MM.1S (cell line): ENCODE measurements at regions not wholly inside any gene's neighbourhood (a gene's known extent, or its start where the extent isn't known, plus 50 kb on each side); places are given as distances from the start of the nearest gene placed in this dataset.

ENCODE experiments used
- DNase-seq: peaks from one replicate; pipeline ENCODE4 v3.0.0-alpha.2; 2015
- H2AFZ ChIP-seq: fragments of 300-600 bp; sonication (generic); 2 replicates; pipeline ENCODE4 v1.6.0; 2016; ENCODE audit warnings: antibody characterized with exemption, low read length
- H3F3A ChIP-seq: fragments of 300-600 bp; sonication (generic); 2 replicates; pipeline ENCODE4 v1.6.1; 2016; ENCODE audit warnings: mild to moderate bottlenecking, antibody characterized with exemption, low read length, moderate library complexity, mixed read lengths; ENCODE audit not compliant: insufficient read depth
- H3K27ac ChIP-seq: fragments of 300-600 bp; sonication (generic); 2 replicates; pipeline ENCODE4 v1.5.1; 2016; ENCODE audit warnings: mild to moderate bottlenecking, low read length
- H3K27me3 ChIP-seq: fragments of 300-600 bp; sonication (generic); replicated peaks from 2 replicates; pipeline ENCODE4 v1.6.0; 2016; ENCODE audit warnings: low read length; ENCODE audit not compliant: insufficient read depth
- H3K36me3 ChIP-seq: fragments of 300-600 bp; sonication (generic); replicated peaks from 2 replicates; pipeline ENCODE4 v1.6.1; 2016; ENCODE audit warnings: mild to moderate bottlenecking, low read length, mixed read lengths; ENCODE audit not compliant: insufficient read depth
- H3K4me1 ChIP-seq: fragments of 300-600 bp; sonication (generic); 2 replicates; pipeline ENCODE4 v1.6.1; 2016; ENCODE audit warnings: low read length, mixed read lengths
- H3K4me2 ChIP-seq: fragments of 300-600 bp; sonication (generic); 2 replicates; pipeline ENCODE4 v1.6.0; 2016; ENCODE audit warnings: low read depth, low read length
- H3K4me3 ChIP-seq: fragments of 300-600 bp; sonication (generic); 2 replicates; pipeline ENCODE4 v1.5.1; 2016; ENCODE audit warnings: low read length, mixed read lengths
- H3K79me2 ChIP-seq: fragments of 300-600 bp; sonication (generic); 2 replicates; pipeline ENCODE4 v1.6.1; 2016; ENCODE audit warnings: mixed run types, low read length, mixed read lengths
- H3K9ac ChIP-seq: fragments of 300-600 bp; sonication (generic); 2 replicates; pipeline ENCODE4 v1.6.1; 2016; ENCODE audit warnings: low read length, mixed read lengths
- H3K9me2 ChIP-seq: fragments of 300-600 bp; sonication (generic); replicated peaks from 2 replicates; pipeline ENCODE4 v1.6.1; 2016; ENCODE audit warnings: mild to moderate bottlenecking, low read length, mixed read lengths; ENCODE audit not compliant: insufficient read depth
- H3K9me3 ChIP-seq: fragments of 300-600 bp; sonication (generic); replicated peaks from 2 replicates; pipeline ENCODE4 v1.6.1; 2016; ENCODE audit warnings: mild to moderate bottlenecking, low read length, mixed read lengths; ENCODE audit not compliant: insufficient read depth
- H4K20me1 ChIP-seq: fragments of 300-600 bp; sonication (generic); 2 replicates; pipeline ENCODE4 v1.6.1; 2016; ENCODE audit warnings: mild to moderate bottlenecking, low read length, moderate library complexity, mixed read lengths; ENCODE audit not compliant: insufficient read depth
- CTCF ChIP-seq: fragments of 300-600 bp; sonication (generic); IDR thresholded peaks from 2 replicates; pipeline ENCODE4 v1.5.1; 2016; ENCODE audit warnings: antibody characterized with exemption, low read length, mixed read lengths
- EZH2 ChIP-seq: fragments of 300-600 bp; sonication (generic); optimal IDR thresholded peaks from 2 replicates; pipeline ENCODE3; 2017; ENCODE audit warnings: low read depth, mild to moderate bottlenecking, antibody characterized with exemption, low read length, mixed read lengths
- EZH2phosphoT487 ChIP-seq: fragments of 300-600 bp; sonication (generic); IDR thresholded peaks from 2 replicates; pipeline ENCODE4 v1.6.1; 2018; ENCODE audit warnings: antibody characterized with exemption, low read length

DNA sequence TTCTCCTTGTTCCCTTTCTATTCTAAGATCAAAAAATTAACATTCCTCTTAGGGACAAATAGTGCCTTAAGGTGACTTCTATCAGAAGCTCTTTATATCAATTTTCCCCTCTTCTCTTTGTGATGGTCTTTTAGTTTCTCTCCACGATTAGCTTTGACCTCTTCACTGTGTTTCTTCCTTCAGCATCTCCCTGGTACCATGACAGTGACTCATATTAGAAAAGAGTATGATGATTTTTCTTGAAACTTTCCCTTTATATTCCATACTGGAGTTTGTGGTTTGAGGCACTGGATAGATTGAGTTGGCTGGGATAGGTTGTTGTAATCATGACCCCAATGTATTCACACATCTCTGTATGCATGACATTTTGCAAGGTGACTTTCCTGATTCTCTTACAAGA lies 335.6 kb upstream of the GLI3 start:
- no peaks in the 10 kb centered on the region for H3K36me3 ChIP-seq
- H3K9me3 ChIP-seq, result no peaks in the 10 kb centered on the region
- H3K27me3 ChIP-seq, result no peaks in the 10 kb centered on the region
- H3K9ac ChIP-seq, result no peak overlapping the region
- no peaks in the 10 kb centered on the region for H3K79me2 ChIP-seq
- no peaks in the 10 kb centered on the region for H3F3A ChIP-seq
- H3K27ac ChIP-seq, result no peak overlapping the region
- TF ChIP-seq EZH2 (no peak), EZH2phosphoT487 (no peak), CTCF (no peak)
- no peaks in the 10 kb centered on the region for H3K9me2 ChIP-seq
- H4K20me1 ChIP-seq, result no peaks in the 10 kb centered on the region
- no peak overlapping the region for H3K4me3 ChIP-seq
- no peak overlapping the region for H3K4me2 ChIP-seq
- no peaks in the 10 kb centered on the region for H3K4me1 ChIP-seq
- no peak overlapping the region for H2AFZ ChIP-seq
- DNase-seq, result no peak

DNA sequence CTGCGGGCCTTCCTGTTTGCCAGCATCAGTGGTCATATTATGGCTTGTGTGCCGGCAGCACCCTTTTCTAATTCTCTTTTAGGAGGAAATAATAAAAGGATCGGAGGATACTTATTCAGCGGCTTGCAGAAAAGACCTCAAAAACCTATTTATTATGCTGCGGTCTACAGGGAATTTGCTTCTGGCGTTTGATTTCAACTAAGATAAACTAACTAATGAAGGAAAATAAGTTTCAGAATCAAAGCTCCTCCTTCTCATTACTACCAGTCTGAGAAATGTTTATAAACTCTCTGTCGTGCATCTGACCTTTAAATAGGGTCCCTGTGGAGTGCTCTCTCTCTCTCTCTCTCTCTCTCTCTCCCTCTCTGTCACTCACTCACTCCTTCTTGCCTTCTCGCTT lies 335.0 kb upstream of the GLI3 start:
- Histone ChIP-seq H3K4me3 (no peak overlapping the region), H4K20me1 (no peaks in the 10 kb centered on the region), H3K79me2 (no peaks in the 10 kb centered on the region), H3K27me3 (no peaks in the 10 kb centered on the region), H3K9me2 (no peaks in the 10 kb centered on the region), H3K4me1 (no peaks in the 10 kb centered on the region), H3K9me3 (no peaks in the 10 kb centered on the region), H3F3A (no peaks in the 10 kb centered on the region), H3K36me3 (no peaks in the 10 kb centered on the region), H3K9ac (no peak overlapping the region), H2AFZ (no peak overlapping the region), H3K4me2 (no peak overlapping the region), H3K27ac (no peak overlapping the region)
- DNase-seq, result no peak
- TF ChIP-seq CTCF (no peak), EZH2phosphoT487 (no peak), EZH2 (no peak)

- Histone ChIP-seq H3K4me3 (no peak overlapping the region), H3K79me2 (no peaks in the 10 kb centered on the region), H3K27ac (no peak overlapping the region), H3K9me3 (no peaks in the 10 kb centered on the region), H2AFZ (no peak overlapping the region), H3K4me1 (no peaks in the 10 kb centered on the region), H3F3A (no peaks in the 10 kb centered on the region), H3K9ac (no peak overlapping the region), H3K9me2 (no peaks in the 10 kb centered on the region), H3K4me2 (no peak overlapping the region), H4K20me1 (no peaks in the 10 kb centered on the region), H3K36me3 (no peaks in the 10 kb centered on the region), H3K27me3 (no peaks in the 10 kb centered on the region)
- no peak for DNase-seq
- TF ChIP-seq EZH2 (no peak), EZH2phosphoT487 (no peak), CTCF (no peak)
Measured at GRCh38 chr7:42570944-42571343, 333.9 kb upstream of the GLI3 start.

GRCh38 chr7:42567051-42567450 lies 330.0 kb upstream of the GLI3 start:
- Histone ChIP-seq H3K27ac (no peak overlapping the region), H3K4me1 (no peaks in the 10 kb centered on the region), H3K79me2 (no peaks in the 10 kb centered on the region), H3K4me2 (no peak overlapping the region), H3F3A (no peaks in the 10 kb centered on the region), H3K9me3 (no peaks in the 10 kb centered on the region), H3K9me2 (no peaks in the 10 kb centered on the region), H3K36me3 (no peaks in the 10 kb centered on the region), H4K20me1 (no peaks in the 10 kb centered on the region), H2AFZ (no peak overlapping the region), H3K4me3 (no peak overlapping the region), H3K9ac (no peak overlapping the region), H3K27me3 (no peaks in the 10 kb centered on the region)
- no peak for DNase-seq
- TF ChIP-seq EZH2phosphoT487 (no peak), CTCF (no peak), EZH2 (no peak)
